Caco-2 (cell line): ENCODE measurements at regions not wholly inside any gene's neighbourhood (a gene's known extent, or its start where the extent isn't known, plus 50 kb on each side); places are given as distances from the start of the nearest gene placed in this dataset.

Experiments
- BruUV-seq: library from RNA; stranded (reverse); fragments of 400-500 nt; replicated peaks from 2 replicates; lab custom pipeline; 2021; lab: Mats Ljungman, UMichigan
- CTCF ChIA-PET: fragments of 300-600 bp; sonication (Branson Sonifier 250); formaldehyde crosslinking; loops from one replicate; lab custom pipeline; 2022; ENCODE audit warnings: antibody characterized with exemption; lab: Charles Lee
- POLR2A ChIA-PET: fragments of 300-600 bp; sonication (Branson Sonifier 250); formaldehyde crosslinking; loops from one replicate; lab custom pipeline; 2022; ENCODE audit warnings: antibody characterized with exemption; lab: Charles Lee
- DNase-seq, 2 experiments: peaks; one replicate each; pipeline versions ENCODE4 v3.0.0 to v3.0.0-alpha.2; 2020 to 2022
- H3K27me3 ChIP-seq: replicated peaks from 2 replicates; pipeline ENCODE4 v1.6.0; 2011; ENCODE audit warnings: low read length; ENCODE audit not compliant: control insufficient read depth, insufficient read depth
- H3K36me3 ChIP-seq: 2 replicates; pipeline ENCODE4 v1.5.1; 2011; ENCODE audit warnings: low read length; ENCODE audit not compliant: control insufficient read depth, insufficient read depth
- H3K4me1 ChIP-seq: fragments of 250-450 bp; sonication (Bioruptor Pico); 2 replicates; pipeline ENCODE4 v1.5.1; 2020; ENCODE audit warnings: mild to moderate bottlenecking
- H3K4me3 ChIP-seq: 2 replicates; pipeline ENCODE4 v1.5.1; 2011; ENCODE audit warnings: low read depth, mild to moderate bottlenecking, control low read depth, low read length
- H3K9me3 ChIP-seq: fragments of 250-450 bp; sonication (Bioruptor Pico); 2 replicates; pipeline ENCODE4 v1.5.1; 2020; ENCODE audit warnings: mild to moderate bottlenecking, moderate library complexity
- H3K27ac Mint-ChIP-seq: one replicate; pipeline ENCODE4 v1.8.0; 2022; ENCODE audit warnings: mixed read lengths; ENCODE audit not compliant: unreplicated experiment
- H3K27me3 Mint-ChIP-seq: one replicate; pipeline ENCODE4 v1.8.0; 2022; ENCODE audit warnings: mixed read lengths; ENCODE audit not compliant: insufficient read depth, unreplicated experiment
- H3K36me3 Mint-ChIP-seq: one replicate; pipeline ENCODE4 v1.8.0; 2022; ENCODE audit warnings: mild to moderate bottlenecking, mixed read lengths; ENCODE audit not compliant: insufficient read depth, unreplicated experiment
- H3K4me1 Mint-ChIP-seq: one replicate; pipeline ENCODE4 v1.8.0; 2022; ENCODE audit warnings: low read depth, mixed read lengths; ENCODE audit not compliant: unreplicated experiment
- H3K4me3 Mint-ChIP-seq: one replicate; pipeline ENCODE4 v1.8.0; 2022; ENCODE audit warnings: mild to moderate bottlenecking, moderate library complexity, mixed read lengths; ENCODE audit not compliant: unreplicated experiment
- H3K9me3 Mint-ChIP-seq: one replicate; pipeline ENCODE4 v1.8.0; 2022; ENCODE audit warnings: mixed read lengths; ENCODE audit not compliant: unreplicated experiment
- CTCF ChIP-seq, 2 experiments: fragments of 200-600 bp in 1 of 2; IDR thresholded peaks; 1 replicate in 1 of 2; 2 replicates in 1 of 2; pipeline versions ENCODE4 v1.5.1 to v1.8.0; 2011 to 2022; ENCODE audit warnings: antibody characterized with exemption in 1 of 2, control low read depth in 1 of 2, inconsistent platforms in 1 of 2, low read depth in 1 of 2, low read length in 1 of 2, mild to moderate bottlenecking in 1 of 2, moderate library complexity in 1 of 2; ENCODE audit not compliant: insufficient read depth in 1 of 2, severe bottlenecking in 1 of 2, unreplicated experiment in 1 of 2
- intact Hi-C: fragments of 100-400 bp; cut with micrococcal nuclease; formaldehyde crosslinking; loops from one replicate; pipeline ENCODE4 v1.10.0; 2022; ENCODE audit not compliant: unreplicated experiment

GRCh38 chr10:29394321-29394932 is 105.6 kb downstream of the LYZL1 start:
- BruUV-seq, result no TSS peak
- Histone ChIP-seq H3K4me3 (no peak overlapping the region), H3K9me3 (no peaks in the 10 kb centered on the region), H3K27me3 (no peaks in the 10 kb centered on the region), H3K4me1 (no peaks in the 10 kb centered on the region), H3K36me3 (no peaks in the 10 kb centered on the region)
- ChIA-PET CTCF (interaction anchor here (0.6 to 0.7 kb wide), 2 partner anchors 16 to 90 kb away, joined by 3 to 6 read pairs; no protein-coding TSS in a partner anchor), POLR2A (no interaction called here)
- no peak for TF ChIP-seq CTCF (IDR thresholded peaks at IDR 0.05; ENCODE audit: insufficient read depth in 1 of 2, low read depth in 1 of 2, low read length in 1 of 2, severe bottlenecking in 1 of 2, unreplicated experiment in 1 of 2)
- DNase-seq, result no peak
- Mint-ChIP-seq H3K27me3 (peaks cover 5% of the 10 kb centered on the region), H3K27ac (no peak overlapping the region), H3K9me3 (peaks cover 5% of the 10 kb centered on the region), H3K36me3 (no peaks in the 10 kb centered on the region), H3K4me1 (no peaks in the 10 kb centered on the region), H3K4me3 (no peak overlapping the region)
- intact Hi-C loops, result loop anchor here (5.0 kb wide), 1 partner anchor 152 kb away; no protein-coding TSS in a partner anchor

- H3K36me3 ChIP-seq, result no peaks in the 10 kb centered on the region
- CTCF ChIA-PET, result no interaction called here
- no peaks in the 10 kb centered on the region for H3K4me1 ChIP-seq
- peaks cover 5% of the 10 kb centered on the region for H3K27me3 Mint-ChIP-seq
- H3K4me3 Mint-ChIP-seq, result no peak overlapping the region
- POLR2A ChIA-PET, result no interaction called here
- peaks cover 10% of the 10 kb centered on the region for H3K9me3 Mint-ChIP-seq
- no peaks in the 10 kb centered on the region for H3K9me3 ChIP-seq
- intact Hi-C loops, result no loop called here
- no peak overlapping the region for H3K4me3 ChIP-seq
- H3K27ac Mint-ChIP-seq, result no peak overlapping the region
- TF ChIP-seq CTCF (IDR thresholded peaks at IDR 0.05; ENCODE audit: insufficient read depth in 1 of 2, low read depth in 1 of 2, low read length in 1 of 2, severe bottlenecking in 1 of 2, unreplicated experiment in 1 of 2), result no peak
- no peaks in the 10 kb centered on the region for H3K4me1 Mint-ChIP-seq
- no peaks in the 10 kb centered on the region for H3K27me3 ChIP-seq
- DNase-seq, result no peak
- no TSS peak for BruUV-seq
- no peaks in the 10 kb centered on the region for H3K36me3 Mint-ChIP-seq
Measured at GRCh38 chr10:29395409-29395808, 106.5 kb downstream of the LYZL1 start.

GRCh38 chr10:29397221-29397620 is 108.4 kb downstream of the LYZL1 start:
- no peaks in the 10 kb centered on the region for H3K27me3 ChIP-seq
- no peaks in the 10 kb centered on the region for H3K36me3 Mint-ChIP-seq
- ChIA-PET CTCF (no interaction called here), POLR2A (no interaction called here)
- intact Hi-C loops, result no loop called here
- DNase-seq, result no peak
- H3K4me3 Mint-ChIP-seq, result no peak overlapping the region
- H3K27ac Mint-ChIP-seq, result no peak overlapping the region
- H3K4me3 ChIP-seq, result no peak overlapping the region
- no TSS peak for BruUV-seq
- H3K4me1 Mint-ChIP-seq, result no peaks in the 10 kb centered on the region
- H3K4me1 ChIP-seq, result no peaks in the 10 kb centered on the region
- peaks cover 5% of the 10 kb centered on the region for H3K27me3 Mint-ChIP-seq
- TF ChIP-seq CTCF (IDR thresholded peaks at IDR 0.05; ENCODE audit: insufficient read depth in 1 of 2, low read depth in 1 of 2, low read length in 1 of 2, severe bottlenecking in 1 of 2, unreplicated experiment in 1 of 2), result no peak
- peaks cover 23% of the 10 kb centered on the region for H3K9me3 Mint-ChIP-seq
- H3K9me3 ChIP-seq, result peaks cover 9% of the 10 kb centered on the region; the same call in 1 of the 2 replicates
- H3K36me3 ChIP-seq, result no peaks in the 10 kb centered on the region
